ENCODE measurements at regions not wholly inside any gene's neighbourhood (a gene's known extent, or its start where the extent isn't known, plus 50 kb on each side); places are given as distances from the start of the nearest gene placed in this dataset.

GRCh38 chr2:52794581-52794980, 973.0 kb upstream of the CHAC2 start:
- DNase-seq (ENCODE audit: insufficient read length, low spot score) (no peak), FAIRE-seq (no peak)

- no peak for FAIRE-seq
- DNase-seq (ENCODE audit: insufficient read length, low spot score), result no peak
Observed at GRCh38 chr2:52779446-52779845, 988.2 kb upstream of the CHAC2 start.

- FAIRE-seq (no peak), DNase-seq (ENCODE audit: insufficient read length, low spot score) (no peak)
Observed at GRCh38 chr2:52776571-52776970, 991.0 kb upstream of the CHAC2 start.

GRCh38 chr2:52775674-52776073, 991.9 kb upstream of the CHAC2 start:
- FAIRE-seq (no peak), DNase-seq (ENCODE audit: insufficient read length, low spot score) (no peak)

- FAIRE-seq (no peak), DNase-seq (ENCODE audit: insufficient read length, low spot score) (no peak)
Observed at GRCh38 chr2:52765735-52766134, 1001.9 kb upstream of the CHAC2 start.

- DNase-seq (ENCODE audit: insufficient read length, low spot score), result no peak
- FAIRE-seq, result no peak
Observed at GRCh38 chr2:52749764-52750163, 1017.8 kb upstream of the CHAC2 start.

- no peak for FAIRE-seq
- no peak for DNase-seq (ENCODE audit: insufficient read length, low spot score)
Observed at GRCh38 chr2:52745144-52745543, 1022.5 kb upstream of the CHAC2 start.

GRCh38 chr2:52732849-52733395, 1034.7 kb upstream of the CHAC2 start:
- FAIRE-seq (no peak), DNase-seq (ENCODE audit: insufficient read length, low spot score) (no peak)

GRCh38 chr2:52724585-52724984, 1043.0 kb upstream of the CHAC2 start:
- FAIRE-seq, result peak; percentile 8
- no peak for DNase-seq (ENCODE audit: insufficient read length, low spot score)

- FAIRE-seq (no peak), DNase-seq (ENCODE audit: insufficient read length, low spot score) (no peak)
Observed at GRCh38 chr2:52717836-52718235, 1049.8 kb upstream of the CHAC2 start.

GRCh38 chr2:52710810-52711618, 1056.6 kb upstream of the CHAC2 start:
- FAIRE-seq (no peak), DNase-seq (ENCODE audit: insufficient read length, low spot score) (no peak)

- FAIRE-seq, result no peak
- no peak for DNase-seq (ENCODE audit: insufficient read length, low spot score)
Observed at GRCh38 chr2:52704251-52704650, 1063.4 kb upstream of the CHAC2 start.

GRCh38 chr2:52703004-52703403, 1064.6 kb upstream of the CHAC2 start:
- no peak for FAIRE-seq
- DNase-seq (ENCODE audit: insufficient read length, low spot score), result no peak

GRCh38 chr2:52698408-52698807, 1069.2 kb upstream of the CHAC2 start:
- DNase-seq (ENCODE audit: insufficient read length, low spot score) (no peak), FAIRE-seq (no peak)

- no peak for FAIRE-seq
Observed at GRCh38 chr2:52697690-52698089, 1069.9 kb upstream of the CHAC2 start.

GRCh38 chr2:52695731-52696130, 1071.9 kb upstream of the CHAC2 start:
- FAIRE-seq (no peak), DNase-seq (ENCODE audit: insufficient read length, low spot score) (no peak)

More at GRCh38 chr2:52697690-52698089, 1069.9 kb upstream of the CHAC2 start:
- DNase-seq (ENCODE audit: insufficient read length, low spot score), result no peak

GRCh38 chr2:52686935-52687334, 1080.7 kb upstream of the CHAC2 start:
- no peak for FAIRE-seq
- DNase-seq (ENCODE audit: insufficient read length, low spot score), result no peak

- FAIRE-seq (no peak), DNase-seq (ENCODE audit: insufficient read length, low spot score) (no peak)
Observed at GRCh38 chr2:52676056-52676455, 1091.5 kb upstream of the CHAC2 start.

GRCh38 chr2:52668724-52669123, 1098.9 kb upstream of the CHAC2 start:
- no peak for FAIRE-seq
- DNase-seq (ENCODE audit: insufficient read length, low spot score), result no peak

- no peak for FAIRE-seq
- DNase-seq (ENCODE audit: insufficient read length, low spot score), result no peak
Observed at GRCh38 chr2:52659546-52659945, 1108.1 kb upstream of the CHAC2 start.

- FAIRE-seq, result no peak
- DNase-seq (ENCODE audit: insufficient read length, low spot score), result no peak
Observed at GRCh38 chr2:52658598-52658997, 1109.0 kb upstream of the CHAC2 start.

- DNase-seq (ENCODE audit: insufficient read length, low spot score) (no peak), FAIRE-seq (no peak)
Observed at GRCh38 chr2:52639692-52640091, 1127.9 kb upstream of the CHAC2 start.

Data from GM19239 (cell line).